Lung (tissue), 11 donors: ENCODE measurements at regions not wholly inside any gene's neighbourhood (a gene's known extent, or its start where the extent isn't known, plus 50 kb on each side); places are given as distances from the start of the nearest gene placed in this dataset.
"Not testable (repeated sequence)": the region's sequence is repeated elsewhere in the genome, so short reads cannot be mapped to it uniquely, and the experiment has no call there.

Experiments
- ATAC-seq: fragments of 200-7000 bp; cut with Tn5 transposase; one replicate; pipeline ENCODE4 v1.9.1; 2020; ENCODE audit warnings: moderate number of reproducible peaks; ENCODE audit not compliant: insufficient read depth, low FRiP score
- DNase-seq, 3 donors: peaks; one replicate each; pipeline ENCODE4 v3.0.0-alpha.2; 2013 to 2017
- H3K27ac ChIP-seq, 2 donors: one replicate each; pipeline ENCODE4 v1.5.1; 2013; ENCODE audit warnings: mild to moderate bottlenecking in 2 of 2, moderate library complexity in 2 of 2, control low read depth in 1 of 2, inconsistent platforms in 1 of 2, low read depth in 1 of 2, low read length in 1 of 2
- H3K27me3 ChIP-seq, 3 donors: one replicate each; pipeline ENCODE4 v1.5.1; 2013; ENCODE audit warnings: low read length in 2 of 3; ENCODE audit not compliant: control insufficient read depth in 3 of 3, insufficient read depth in 3 of 3
- H3K36me3 ChIP-seq, 4 donors: one replicate each; pipeline ENCODE4 v1.5.1; 2013; ENCODE audit warnings: low read length in 4 of 4, mild to moderate bottlenecking in 1 of 4, moderate library complexity in 1 of 4; ENCODE audit not compliant: control insufficient read depth in 4 of 4, insufficient read depth in 4 of 4
- H3K4me1 ChIP-seq, 5 donors: one replicate each; pipeline ENCODE4 v1.5.1; 2013; ENCODE audit warnings: low read length in 5 of 5, mild to moderate bottlenecking in 2 of 5, moderate library complexity in 1 of 5; ENCODE audit not compliant: control insufficient read depth in 5 of 5, insufficient read depth in 5 of 5
- H3K4me3 ChIP-seq: one replicate; pipeline ENCODE4 v1.5.1; 2013; ENCODE audit warnings: mild to moderate bottlenecking, control low read depth, moderate library complexity
- H3K9ac ChIP-seq, 2 donors: one replicate each; pipeline ENCODE4 v1.5.1; 2013; ENCODE audit warnings: low read length in 2 of 2, control low read depth in 1 of 2; ENCODE audit not compliant: insufficient read depth in 1 of 2
- H3K9me3 ChIP-seq, 4 donors: one replicate each; pipeline ENCODE4 v1.5.1; 2013; ENCODE audit warnings: low read length in 3 of 4, mild to moderate bottlenecking in 1 of 4, moderate library complexity in 1 of 4; ENCODE audit not compliant: control insufficient read depth in 4 of 4, insufficient read depth in 3 of 4
- CTCF ChIP-seq: IDR thresholded peaks from 2 replicates; pipeline ENCODE4 v1.5.1; 2012; ENCODE audit warnings: mild to moderate bottlenecking; ENCODE audit errors: control extremely low read depth, extremely low read depth
- WGBS, 2 donors: extraction: QIAGEN DNeasy Blood & Tissue Kit; methylation state at CpG; one replicate each; pipeline ENCODE4 v1.1.7; 2013; 5-methylcytosine and 5-hydroxymethylcytosine counted together
- donor health status: control.
- donor health status: control.
- donor health status: Bipolar disorder and iron deficiency.
- donor health status: healthy.
- donor health status: DM: yes; HTN: yes; CAD: no.

- TF ChIP-seq CTCF: no peak
- DNase-seq (no peak), ATAC-seq (no peak)
- Histone ChIP-seq H3K36me3 (no peaks in the 10 kb centered on the region), H3K9me3 (no peaks in the 10 kb centered on the region), H3K27ac (no peak overlapping the region), H3K4me1 (no peaks in the 10 kb centered on the region), H3K4me3 (no peak overlapping the region), H3K27me3 (no peaks in the 10 kb centered on the region), H3K9ac (no peak overlapping the region)
- WGBS, 2 donors: 91 to 94% methylated on average over 2 of the region's 2 CpGs
Observed at GRCh38 chr13:30545320-30545719, 72.4 kb upstream of the USPL1 start.

GRCh38 chr13:30548046-30548445 lies 69.7 kb upstream of the USPL1 start:
- H3K36me3 ChIP-seq, H3K4me1 ChIP-seq, H3K9me3 ChIP-seq, H3K4me3 ChIP-seq, H3K27ac ChIP-seq, DNase-seq, H3K9ac ChIP-seq, H3K27me3 ChIP-seq, ATAC-seq: not testable (repeated sequence)
- WGBS, 2 donors: 35 to 55% methylated on average over 5 of the region's 5 CpGs

- 70 to 74% methylated on average over 2 of the region's 2 CpGs for WGBS, 2 donors
- Histone ChIP-seq H3K9me3 (no peaks in the 10 kb centered on the region), H3K36me3 (no peaks in the 10 kb centered on the region), H3K9ac (no peak overlapping the region), H3K4me3 (no peak overlapping the region), H3K27ac (no peak overlapping the region), H3K27me3 (no peaks in the 10 kb centered on the region), H3K4me1 (no peaks in the 10 kb centered on the region)
- peak in 2 of 3 donors; percentile 32 to 53 for DNase-seq
- no peak for ATAC-seq
- TF ChIP-seq CTCF: peak; percentile 11
Observed at GRCh38 chr13:30551189-30551588, 66.5 kb upstream of the USPL1 start.

GRCh38 chr13:30552567-30552966 lies 65.2 kb upstream of the USPL1 start:
- TF ChIP-seq CTCF: no peak
- H3K27me3 ChIP-seq: no peaks in the 10 kb centered on the region
- H3K27ac ChIP-seq: no peak overlapping the region
- H3K4me3 ChIP-seq: no peak overlapping the region
- H3K36me3 ChIP-seq: no peaks in the 10 kb centered on the region
- ATAC-seq: no peak
- no peaks in the 10 kb centered on the region for H3K9me3 ChIP-seq
- WGBS, 2 donors: 87 to 94% methylated on average over 4 of the region's 4 CpGs
- no peak for DNase-seq
- H3K9ac ChIP-seq: no peak overlapping the region
- H3K4me1 ChIP-seq: no peaks in the 10 kb centered on the region
